A549 (cell line): ENCODE measurements at regions not wholly inside any gene's neighbourhood (a gene's known extent, or its start where the extent isn't known, plus 50 kb on each side); places are given as distances from the start of the nearest gene placed in this dataset.

Source experiments
- ATAC-seq, 2 experiments: fragments of 200-7000 bp in 1 of 2; fragments of >200 bp in 1 of 2; cut with Nextera tagmentation in 1 of 2; cut with Tn5 transposase in 1 of 2; 3 replicates each; pipeline versions ENCODE4 v1.8.0 to v1.9.1; 2018 to 2020; ENCODE audit warnings: mild to moderate bottlenecking in 1 of 2, moderate library complexity in 1 of 2
- CTCF ChIA-PET: fragments of 300-600 bp; sonication (Branson Sonifier 250); formaldehyde crosslinking; extraction: SDS; loops from one replicate; lab custom pipeline; 2021; ENCODE audit warnings: antibody characterized with exemption, inconsistent platforms; lab: Yijun Ruan, JAX
- POLR2A ChIA-PET: fragments of 350-600 bp; formaldehyde crosslinking; extraction: SDS; loops from one replicate; lab custom pipeline; 2021; ENCODE audit warnings: antibody characterized with exemption, inconsistent platforms; lab: Yijun Ruan, JAX
- DNase-seq, 2 experiments: peaks; one replicate each; pipeline versions ENCODE4 v3.0.0 to v3.0.0-alpha.2; 2011 to 2016; ENCODE audit warnings: low read depth in 1 of 2, low spot score in 1 of 2
- FAIRE-seq: peaks from 2 replicates; lab custom pipeline; 2011; peaks lifted over from hg19 to GRCh38; lab: Jason Lieb, UNC
- H3K27ac ChIP-seq, 2 experiments: fragments of >200 bp; sonication (Bioruptor Twin); formaldehyde crosslinking; 3 replicates each; pipeline ENCODE4 v1.5.1; 2016 to 2017
- H3K4me1 ChIP-seq: fragments of >200 bp; sonication (Bioruptor Twin); formaldehyde crosslinking; 3 replicates; pipeline ENCODE4 v1.6.1; 2016
- H3K4me2 ChIP-seq: fragments of >200 bp; sonication (Bioruptor Twin); formaldehyde crosslinking; 3 replicates; pipeline ENCODE4 v1.6.1; 2016
- H3K4me3 ChIP-seq: fragments of >200 bp; sonication (Bioruptor Twin); formaldehyde crosslinking; 3 replicates; pipeline ENCODE4 v1.5.1; 2016
- H3K9me3 ChIP-seq: fragments of >200 bp; sonication (Bioruptor Twin); formaldehyde crosslinking; 3 replicates; pipeline ENCODE4 v1.6.1; 2016
- BCL3 ChIP-seq: fragments of >200 bp; sonication (Bioruptor Twin); formaldehyde crosslinking; IDR thresholded peaks from 3 replicates; pipeline ENCODE4 v1.6.1; 2016
- CEBPB ChIP-seq, 2 experiments: fragments of >200 bp in 1 of 2; sonication (Bioruptor Twin) in 1 of 2; formaldehyde crosslinking in 1 of 2; IDR thresholded peaks; 2 replicates each; pipeline ENCODE4 v1.6.1; 2012 to 2016
- CHD2 ChIP-seq: fragments of 150-350 bp; IDR thresholded peaks from 2 replicates; pipeline ENCODE4 v1.6.1; 2014; ENCODE audit warnings: low read length; ENCODE audit not compliant: partially characterized antibody
- CTCF ChIP-seq: fragments of >200 bp; sonication (Bioruptor Twin); formaldehyde crosslinking; IDR thresholded peaks from 3 replicates; pipeline ENCODE4 v1.5.1; 2016
- E2F6 ChIP-seq: IDR thresholded peaks from 2 replicates; pipeline ENCODE4 v1.6.1; 2012; ENCODE audit warnings: low read depth, borderline replicate concordance
- EHF ChIP-seq: fragments of 250-450 bp; sonication (Bioruptor Pico); IDR thresholded peaks from 2 replicates; pipeline ENCODE4 v1.5.0; 2020; ENCODE audit warnings: mild to moderate bottlenecking
- EP300 ChIP-seq, 2 experiments: fragments of >200 bp; sonication (Bioruptor Twin); formaldehyde crosslinking; IDR thresholded peaks; 2 replicates in 1 of 2; 3 replicates in 1 of 2; pipeline ENCODE4 v1.6.1; 2016 to 2017
- ESRRA ChIP-seq: fragments of 150-350 bp; IDR thresholded peaks from 2 replicates; pipeline ENCODE4 v1.6.1; 2014; ENCODE audit warnings: mild to moderate bottlenecking, low read length, borderline replicate concordance
- FOSB ChIP-seq: fragments of 250-450 bp; sonication (Bioruptor Pico); IDR thresholded peaks from 2 replicates; pipeline ENCODE4 v1.5.0; 2020; ENCODE audit warnings: mild to moderate bottlenecking, moderate library complexity
- FOSL2 ChIP-seq, 2 experiments: fragments of 450-650 bp in 1 of 2; fragments of >200 bp in 1 of 2; sonication (Bioruptor Twin) in 1 of 2; formaldehyde crosslinking; IDR thresholded peaks; 2 replicates each; pipeline versions ENCODE4 v1.5.0 to v1.6.1; 2016 to 2020; ENCODE audit warnings: mild to moderate bottlenecking in 1 of 2, moderate library complexity in 1 of 2
- JUNB ChIP-seq: fragments of >200 bp; sonication (Bioruptor Twin); formaldehyde crosslinking; IDR thresholded peaks from 2 replicates; pipeline ENCODE4 v1.6.1; 2016
- MAFK ChIP-seq: fragments of 450-650 bp; IDR thresholded peaks from 2 replicates; pipeline ENCODE4 v1.6.1; 2014; ENCODE audit not compliant: partially characterized antibody
- MYC ChIP-seq: IDR thresholded peaks from 2 replicates; pipeline ENCODE4 v1.6.1; 2012; ENCODE audit warnings: mild to moderate bottlenecking, inconsistent platforms, low read length, improper control_type of control experiment, borderline replicate concordance
- NPAS2 ChIP-seq: fragments of 250-450 bp; sonication (Bioruptor Pico); IDR thresholded peaks from 2 replicates; pipeline ENCODE4 v1.8.0; 2022; ENCODE audit warnings: mild to moderate bottlenecking, moderate library complexity, borderline replicate concordance
- PBX3 ChIP-seq: IDR thresholded peaks from 2 replicates; pipeline ENCODE4 v1.6.1; 2012
- PHF8 ChIP-seq: fragments of 200-600 bp; sonication (generic); IDR thresholded peaks from 2 replicates; pipeline ENCODE4 v1.6.1; 2016; ENCODE audit warnings: low read depth, mild to moderate bottlenecking, antibody characterized with exemption, moderate library complexity, borderline replicate concordance
- POLR2A ChIP-seq: IDR thresholded peaks from 2 replicates; pipeline ENCODE4 v1.6.1; 2012; ENCODE audit warnings: mild to moderate bottlenecking, low read length
- POLR2AphosphoS2 ChIP-seq: conservative IDR thresholded peaks from 2 replicates; pipeline ENCODE4 v1.6.1; 2012; ENCODE audit warnings: low read length, improper control_type of control experiment, inconsistent platforms
- RCOR1 ChIP-seq: fragments of 150-350 bp; IDR thresholded peaks from 2 replicates; pipeline ENCODE4 v1.6.1; 2014; ENCODE audit warnings: antibody characterized with exemption, low read length, low read depth
- RFX5 ChIP-seq: fragments of 450-650 bp; IDR thresholded peaks from 2 replicates; pipeline ENCODE4 v1.7.1; 2014; ENCODE audit warnings: antibody characterized with exemption, mild to moderate bottlenecking, moderate library complexity
- RNF2 ChIP-seq: fragments of 200-600 bp; sonication (generic); IDR thresholded peaks from 2 replicates; pipeline ENCODE4 v1.6.1; 2016; ENCODE audit warnings: low read depth, mild to moderate bottlenecking, antibody characterized with exemption, moderate library complexity, borderline replicate concordance
- SMC3 ChIP-seq: fragments of >200 bp; sonication (Bioruptor Twin); formaldehyde crosslinking; IDR thresholded peaks from 3 replicates; pipeline ENCODE4 v1.6.1; 2018; ENCODE audit warnings: inconsistent platforms
- SREBF2 ChIP-seq: fragments of 450-650 bp; IDR thresholded peaks from 2 replicates; pipeline ENCODE4 v1.6.1; 2014; ENCODE audit warnings: mild to moderate bottlenecking, moderate library complexity
- TFCP2L1 ChIP-seq: fragments of 250-450 bp; sonication (Bioruptor Pico); IDR thresholded peaks from 2 replicates; pipeline ENCODE4 v1.5.0; 2021; ENCODE audit warnings: mild to moderate bottlenecking
- TP53 ChIP-seq: fragments of 250-450 bp; sonication (Bioruptor Pico); IDR thresholded peaks from 2 replicates; pipeline ENCODE4 v1.5.0; 2021; ENCODE audit warnings: mild to moderate bottlenecking, moderate library complexity
- USF2 ChIP-seq: fragments of 450-650 bp; IDR thresholded peaks from 2 replicates; pipeline ENCODE4 v1.6.1; 2014; ENCODE audit warnings: antibody characterized with exemption
- ZC3H11A ChIP-seq: fragments of 450-650 bp; IDR thresholded peaks from 2 replicates; pipeline ENCODE4 v1.6.1; 2014; ENCODE audit warnings: antibody characterized with exemption, mild to moderate bottlenecking
- WGBS: methylation state at CpG from one replicate; pipeline ENCODE4 v1.1.6; 2017; ENCODE audit errors: missing lambda C conversion rate; 5-methylcytosine and 5-hydroxymethylcytosine counted together

- ATAC-seq, result no peak
- ChIA-PET CTCF (no interaction called here), POLR2A (no interaction called here)
- WGBS, result 28% methylated on average over 2 of the region's 2 CpGs
- Histone ChIP-seq H3K4me3 (no peak overlapping the region), H3K9me3 (no peaks in the 10 kb centered on the region)
- TF ChIP-seq EP300 (IDR thresholded peaks at IDR 0.05) (no peak), PBX3 (no peak), CHD2 (no peak), E2F6 (no peak), BCL3 (no peak), ZC3H11A (no peak), PHF8 (no peak), MAFK (no peak), POLR2AphosphoS2 (no peak), CTCF (no peak), USF2 (no peak), RNF2 (no peak), TP53 (CRISPR knock-in tag) (no peak), SMC3 (no peak), FOSL2 (IDR thresholded peaks at IDR 0.05) (no peak), FOSL2 (CRISPR knock-in tag; IDR thresholded peaks at IDR 0.05) (no peak)
- TF ChIP-seq, all 56 proteins: peak for 0
- H3K4me1 ChIP-seq, result no peaks in the 10 kb centered on the region
- DNase-seq (no peak), FAIRE-seq (no peak)
- H3K27ac ChIP-seq, result no peak overlapping the region
- no peak overlapping the region for H3K4me2 ChIP-seq
Measured at GRCh38 chr16:64853551-64853950, 268.3 kb downstream of the CDH11 start.

- POLR2A ChIA-PET, result no interaction called here
- Histone ChIP-seq H3K4me3 (no peak overlapping the region), H3K27ac (no peak overlapping the region), H3K4me2 (no peak overlapping the region), H3K9me3 (no peaks in the 10 kb centered on the region), H3K4me1 (no peaks in the 10 kb centered on the region)
- ATAC-seq (no peak), FAIRE-seq (no peak), DNase-seq (no peak)
- CTCF ChIA-PET, result interaction anchor here (2.1 kb wide), 1 partner anchor 271 kb away, joined by 5 read pairs; no protein-coding TSS in a partner anchor
- TF ChIP-seq RCOR1 (no peak), CEBPB (IDR thresholded peaks at IDR 0.05) (no peak), TFCP2L1 (CRISPR knock-in tag) (no peak), E2F6 (no peak), EHF (CRISPR knock-in tag) (no peak), RFX5 (no peak), FOSL2 (IDR thresholded peaks at IDR 0.05) (no peak), FOSL2 (CRISPR knock-in tag; IDR thresholded peaks at IDR 0.05) (no peak), SREBF2 (no peak), PBX3 (no peak), JUNB (no peak), FOSB (CRISPR knock-in tag) (no peak), POLR2A (no peak), EP300 (IDR thresholded peaks at IDR 0.05) (no peak), MYC (no peak), ESRRA (no peak), NPAS2 (CRISPR knock-in tag) (no peak), SMC3 (no peak)
- WGBS, result 2% methylated on average over 3 of the region's 3 CpGs
Measured at GRCh38 chr16:64846966-64847365, 274.9 kb downstream of the CDH11 start.
